Stimulated activated CD4-positive, alpha-beta T cell treated with anti-CD3 and anti-CD28 coated beads, Interleukin-4, amount 100 ng/mL, for 1 hour (primary cell): ENCODE measurements at regions not wholly inside any gene's neighbourhood (a gene's known extent, or its start where the extent isn't known, plus 50 kb on each side); places are given as distances from the start of the nearest gene placed in this dataset.

Experiments used
- DNase-seq: peaks from one replicate; pipeline ENCODE4 v3.0.0-alpha.2; 2020

- no peak for DNase-seq
Measured at GRCh38 chr3:22908989-22909507, 294.1 kb upstream of the UBE2E2 start.

GRCh38 chr3:22916933-22917332, 286.2 kb upstream of the UBE2E2 start:
- no peak for DNase-seq

GRCh38 chr3:22920006-22920405, 283.1 kb upstream of the UBE2E2 start:
- no peak for DNase-seq

- no peak for DNase-seq
Measured at GRCh38 chr3:22922317-22922716, 280.8 kb upstream of the UBE2E2 start.

- no peak for DNase-seq
Measured at GRCh38 chr3:22923711-22924110, 279.4 kb upstream of the UBE2E2 start.

- no peak for DNase-seq
Measured at GRCh38 chr3:22928216-22929110, 274.7 kb upstream of the UBE2E2 start.

- no peak for DNase-seq
Measured at GRCh38 chr3:22933051-22933840, 269.9 kb upstream of the UBE2E2 start.

GRCh38 chr3:22933841-22934116, 269.3 kb upstream of the UBE2E2 start:
- no peak for DNase-seq

GRCh38 chr3:22935040-22935439, 268.1 kb upstream of the UBE2E2 start:
- no peak for DNase-seq

- no peak for DNase-seq
Measured at GRCh38 chr3:22937536-22937935, 265.6 kb upstream of the UBE2E2 start.

GRCh38 chr3:22938739-22939138, 264.4 kb upstream of the UBE2E2 start:
- DNase-seq: no peak

GRCh38 chr3:22939349-22939748, 263.8 kb upstream of the UBE2E2 start:
- DNase-seq: no peak

- no peak for DNase-seq
Measured at GRCh38 chr3:22940285-22940684, 262.8 kb upstream of the UBE2E2 start.

GRCh38 chr3:22942981-22943380, 260.1 kb upstream of the UBE2E2 start:
- DNase-seq: no peak

- no peak for DNase-seq
Measured at GRCh38 chr3:22947851-22948250, 255.3 kb upstream of the UBE2E2 start.

GRCh38 chr3:22951910-22952309, 251.2 kb upstream of the UBE2E2 start:
- DNase-seq: no peak

- DNase-seq: no peak
Measured at GRCh38 chr3:22952860-22953259, 250.3 kb upstream of the UBE2E2 start.

GRCh38 chr3:22959593-22959992, 243.5 kb upstream of the UBE2E2 start:
- no peak for DNase-seq

GRCh38 chr3:22960105-22960984, 242.8 kb upstream of the UBE2E2 start:
- no peak for DNase-seq

- no peak for DNase-seq
Measured at GRCh38 chr3:22962244-22962643, 240.9 kb upstream of the UBE2E2 start.

GRCh38 chr3:22966349-22966748, 236.8 kb upstream of the UBE2E2 start:
- no peak for DNase-seq

- no peak for DNase-seq
Measured at GRCh38 chr3:22969276-22969675, 233.9 kb upstream of the UBE2E2 start.

GRCh38 chr3:22971497-22971896, 231.6 kb upstream of the UBE2E2 start:
- DNase-seq: no peak
